ENCODE measurements at regions not wholly inside any gene's neighbourhood (a gene's known extent, or its start where the extent isn't known, plus 50 kb on each side); places are given as distances from the start of the nearest gene placed in this dataset.

DNA sequence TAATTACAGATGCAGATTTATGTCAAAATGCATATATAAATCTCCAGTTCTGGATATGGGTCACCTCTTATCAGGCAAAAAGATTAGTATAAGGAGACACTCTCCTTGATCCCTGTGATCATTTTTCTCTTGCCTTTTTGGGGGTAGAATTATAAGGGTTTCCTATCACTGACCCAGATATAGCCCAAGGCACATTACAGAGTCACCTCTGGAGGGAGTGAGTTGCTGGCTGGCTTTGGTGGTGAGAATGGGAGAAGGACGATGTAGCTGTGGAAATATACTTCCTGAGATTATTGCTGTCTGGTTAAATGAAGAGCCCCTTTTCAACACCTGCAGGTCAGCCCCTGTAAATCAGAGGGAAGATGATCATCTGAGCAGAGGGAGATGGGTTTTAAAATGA is 418.7 kb downstream of the MTX2 start:
- DNase-seq: no peak

DNA sequence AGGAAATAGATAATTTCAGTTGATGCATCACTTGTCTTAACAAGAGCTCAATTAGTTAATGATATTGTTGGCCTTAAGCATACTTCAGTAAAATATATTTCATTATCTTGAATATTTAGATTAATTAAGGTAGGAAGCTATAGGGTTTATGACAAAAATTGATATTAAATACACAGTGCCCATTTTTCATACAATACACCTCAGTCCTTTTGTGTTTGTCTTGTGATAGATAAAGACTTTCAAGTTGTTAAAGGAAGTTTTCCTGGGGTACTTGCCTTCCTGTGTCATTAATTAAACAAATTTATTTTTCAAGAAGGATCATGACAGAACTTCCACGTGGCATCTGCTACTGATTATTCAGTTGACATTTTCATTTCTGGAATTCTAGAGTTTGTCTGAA is 420.5 kb downstream of the MTX2 start:
- no peak for DNase-seq

DNA sequence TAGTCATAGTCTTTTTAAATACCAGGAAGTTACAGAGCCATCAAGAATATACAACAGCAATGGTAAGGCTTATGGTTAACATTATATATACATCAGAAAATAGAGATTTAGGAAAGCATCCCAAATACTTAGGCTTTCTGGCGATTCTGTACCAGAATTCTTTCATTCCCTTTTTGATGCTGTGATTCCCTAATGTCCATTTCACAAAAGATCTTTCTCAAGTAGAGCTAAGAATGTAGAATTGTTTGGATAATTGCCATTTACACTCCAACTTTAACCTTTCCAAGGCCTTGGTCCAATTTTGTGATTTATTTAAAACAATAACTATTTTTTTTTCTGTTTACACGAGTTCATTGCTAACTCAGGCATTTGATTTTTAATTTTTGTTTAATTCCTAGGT is 422.2 kb downstream of the MTX2 start:
- no peak for DNase-seq

DNA sequence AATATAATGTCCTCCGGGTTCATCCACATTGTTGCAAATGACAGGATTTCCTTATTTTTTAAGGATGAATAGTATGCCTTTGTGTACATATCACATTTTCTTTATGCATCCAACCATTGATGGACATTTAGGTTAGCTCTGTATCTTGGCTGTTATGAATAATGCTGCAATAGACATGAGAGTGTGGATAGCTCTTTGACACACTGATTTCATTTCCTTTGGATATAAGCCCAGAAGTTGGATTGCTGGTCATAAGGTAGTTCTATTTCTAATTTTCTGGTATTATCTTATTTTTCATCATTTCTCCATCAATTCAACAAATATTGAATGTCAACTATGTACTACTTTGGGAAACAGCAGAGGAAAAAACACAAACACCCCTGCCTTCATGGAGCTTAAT is 423.3 kb downstream of the MTX2 start:
- DNase-seq: no peak

DNA sequence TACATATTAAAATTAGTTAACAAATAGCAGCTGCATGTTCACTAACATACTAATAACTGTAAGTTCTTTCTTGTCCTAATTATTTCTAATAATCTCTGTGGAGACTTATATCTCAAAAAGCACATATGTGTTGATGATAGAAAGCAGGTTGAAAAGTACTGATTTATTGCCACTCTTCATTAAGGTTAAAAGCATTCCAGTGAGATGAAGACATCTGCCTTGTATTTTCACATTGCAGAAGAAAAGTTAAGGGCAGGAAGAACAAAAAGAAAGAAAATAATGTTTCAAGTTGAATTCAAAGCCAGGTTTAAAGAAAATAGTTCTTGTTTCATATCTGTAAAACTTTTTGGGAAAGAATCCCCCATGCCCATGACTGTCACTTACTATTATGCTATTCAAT is 429.9 kb downstream of the MTX2 start:
- DNase-seq: no peak

DNA sequence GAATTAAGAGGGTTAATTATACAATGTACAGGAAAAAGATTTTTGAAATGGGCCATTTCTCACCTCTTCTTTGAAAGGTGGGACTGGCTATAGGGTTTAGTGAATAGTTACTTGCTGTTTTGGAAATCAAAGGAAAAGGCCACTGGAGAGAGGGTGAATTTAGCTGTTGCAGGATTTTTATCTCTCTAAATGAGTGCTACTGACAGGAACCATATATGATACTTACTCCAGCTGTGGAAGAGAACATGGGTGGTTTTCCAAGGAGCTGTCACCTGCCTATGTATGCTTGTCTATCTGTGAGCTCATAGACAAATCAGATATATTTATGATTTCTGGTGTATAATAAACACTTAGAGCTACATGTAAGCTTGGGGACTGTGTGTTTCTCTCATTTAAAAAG is 430.4 kb downstream of the MTX2 start:
- no peak for DNase-seq

DNA sequence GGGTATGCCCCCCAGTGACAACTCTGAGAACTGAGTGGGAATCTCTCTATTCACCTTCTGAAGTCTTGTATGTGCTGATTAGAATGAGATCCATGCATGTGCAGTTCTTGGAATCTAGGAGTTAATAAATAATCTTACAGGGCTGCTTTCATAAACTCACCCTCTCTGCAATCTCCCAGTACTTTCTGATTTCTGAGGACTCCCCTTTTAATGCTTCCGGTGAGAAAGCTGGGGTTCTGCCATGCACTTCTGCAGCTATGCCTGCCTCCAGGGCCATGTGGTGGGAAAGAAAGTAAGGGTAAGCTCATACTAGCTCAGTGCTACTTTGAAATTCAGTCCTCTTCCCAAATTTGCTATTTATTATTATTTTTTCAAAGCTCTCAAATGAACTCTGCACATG is 432.9 kb downstream of the MTX2 start:
- no peak for DNase-seq

DNA sequence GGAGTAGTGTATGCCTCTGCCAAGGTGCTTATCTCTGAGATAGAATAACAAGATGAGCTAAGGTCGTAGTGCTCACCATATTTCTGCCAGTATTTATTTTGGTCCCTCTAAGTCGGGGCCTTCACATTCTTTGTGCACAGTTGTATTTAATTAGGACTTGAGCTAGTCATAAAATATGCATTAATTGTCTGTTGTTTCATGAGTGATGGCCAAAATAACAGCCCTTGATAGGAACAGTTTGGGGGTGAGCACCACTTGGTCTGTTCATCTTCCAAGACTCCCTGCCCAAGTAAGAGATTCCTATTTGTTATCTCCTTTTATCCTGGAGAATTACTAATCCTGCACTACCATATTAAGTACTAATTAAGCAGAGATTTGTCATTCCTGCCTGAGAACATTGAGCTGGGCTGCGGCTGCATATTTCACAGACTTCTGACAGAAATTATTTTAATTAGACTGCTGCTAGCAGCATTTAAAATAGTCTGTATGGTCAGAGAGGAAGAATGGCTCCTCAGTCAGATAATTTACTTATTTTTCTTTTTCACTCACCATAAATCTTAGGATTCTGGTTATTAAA is 435.1 kb downstream of the MTX2 start:
- no peak for DNase-seq

DNA sequence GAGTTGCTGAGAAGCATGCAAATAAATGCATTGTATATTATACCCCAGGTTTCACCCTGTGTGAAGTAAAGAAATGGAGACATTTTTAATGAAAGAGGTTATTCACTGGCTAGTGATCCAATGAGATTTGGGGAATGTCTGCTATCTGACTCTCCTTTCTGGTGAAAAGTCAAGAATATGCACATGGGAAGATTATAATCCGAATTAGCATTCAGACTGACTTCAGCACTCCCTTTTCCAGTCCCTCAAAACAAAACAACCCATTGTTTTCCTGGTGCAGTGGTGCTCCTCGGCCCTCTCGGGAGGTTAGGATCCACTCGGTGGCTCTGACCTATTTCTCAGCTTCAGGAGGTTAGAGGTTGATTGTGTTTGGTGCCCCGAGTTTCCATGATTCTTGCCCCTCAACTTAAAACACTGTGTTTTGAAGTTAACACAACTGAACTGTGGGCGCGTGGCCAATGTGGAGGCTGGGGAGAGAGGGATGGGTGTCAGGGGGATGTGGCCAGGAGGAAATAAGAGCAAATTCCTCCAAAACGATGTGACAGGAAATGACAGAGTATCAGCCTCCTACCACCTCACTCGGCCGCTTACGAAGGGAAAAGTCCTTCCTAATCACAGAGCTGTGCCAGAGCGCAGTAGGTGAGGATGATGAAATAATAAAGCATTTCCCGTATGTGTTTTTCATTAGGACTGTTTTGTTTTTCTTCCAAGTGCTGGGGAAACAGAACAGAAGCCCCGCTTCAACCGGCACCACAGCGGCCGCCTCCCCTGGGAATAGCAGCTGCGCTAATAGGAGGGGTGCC is 440.1 kb downstream of the MTX2 start:
- DNase-seq: no peak

DNA sequence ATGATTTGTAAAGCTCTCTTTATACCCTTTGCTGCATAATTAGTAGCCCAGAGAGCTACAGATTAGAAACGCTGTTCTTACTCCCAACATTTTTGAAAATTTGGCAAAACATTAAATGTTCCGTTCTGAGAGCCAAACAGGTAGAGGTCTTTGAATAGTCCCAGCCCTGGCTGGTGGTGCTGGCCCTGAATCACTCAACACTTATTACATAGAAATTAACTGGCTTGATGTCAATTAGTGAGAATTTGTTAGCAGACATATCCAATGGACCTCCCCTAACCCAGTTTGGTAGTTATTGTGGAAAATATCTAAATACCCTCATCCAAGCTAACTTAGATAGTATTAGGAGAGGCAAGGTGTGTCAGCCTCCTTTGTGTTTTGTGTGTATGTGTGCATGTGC is 440.7 kb downstream of the MTX2 start:
- DNase-seq: no peak

DNA sequence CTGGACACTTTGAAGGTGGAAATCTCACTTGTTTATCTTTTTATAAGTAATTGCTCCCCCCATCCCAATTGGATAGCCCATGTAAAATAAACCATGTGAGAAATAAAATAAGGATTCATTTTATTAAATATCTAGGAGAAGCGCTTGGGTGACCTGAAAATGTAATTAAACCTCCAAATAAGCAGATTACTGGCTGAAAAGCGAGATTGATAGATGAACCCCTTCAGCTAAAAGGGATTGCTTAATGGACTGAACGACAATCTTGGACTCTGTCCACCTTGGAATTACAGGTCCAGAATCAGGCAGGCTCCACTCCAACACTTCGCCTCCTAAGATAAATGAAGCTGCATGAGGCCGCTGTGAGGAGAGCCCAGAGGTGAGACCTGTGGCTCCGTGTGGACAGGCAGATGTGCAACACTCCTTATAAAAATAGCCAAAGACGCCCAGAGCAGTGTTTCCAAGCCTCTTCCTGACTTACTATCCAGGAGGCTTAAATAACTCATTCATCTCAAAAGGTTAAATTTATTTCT is 441.5 kb downstream of the MTX2 start:
- DNase-seq: no peak

DNA sequence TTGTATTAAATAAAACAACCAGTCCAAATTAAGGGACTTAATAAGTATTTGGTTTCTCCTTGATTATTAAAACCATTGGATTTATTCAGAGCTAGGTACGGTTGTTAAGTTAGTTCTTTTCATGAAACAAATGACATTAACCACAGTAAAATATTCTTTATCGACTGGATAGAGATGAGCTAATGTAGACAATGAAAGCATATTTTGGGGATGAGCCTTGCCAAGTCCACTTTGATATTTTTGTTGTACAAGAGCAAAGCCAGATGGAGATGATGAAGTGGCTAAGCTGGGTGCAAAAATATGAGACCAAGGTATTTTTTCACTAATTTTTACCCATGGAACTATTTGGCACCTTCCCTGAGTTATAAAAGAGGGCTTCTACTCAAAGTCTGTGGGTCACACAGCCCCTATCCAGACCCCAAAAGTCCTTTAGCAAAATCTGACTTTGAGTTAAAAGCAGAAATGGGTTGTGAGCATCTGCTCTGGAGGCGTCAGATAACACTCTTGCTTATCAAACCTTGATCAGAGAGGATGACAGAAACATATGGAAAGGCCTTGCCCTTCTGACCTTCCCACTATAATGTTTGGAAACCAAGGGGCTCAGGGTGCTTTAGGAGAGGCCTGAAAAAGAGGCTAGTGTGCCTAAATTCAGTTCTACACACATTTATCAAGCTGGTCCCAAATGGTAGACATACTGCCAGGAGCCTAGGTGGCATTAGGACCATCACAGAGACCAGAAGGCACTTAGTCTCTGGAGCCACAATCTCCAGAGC is 456.8 kb downstream of the MTX2 start:
- DNase-seq: no peak

DNA sequence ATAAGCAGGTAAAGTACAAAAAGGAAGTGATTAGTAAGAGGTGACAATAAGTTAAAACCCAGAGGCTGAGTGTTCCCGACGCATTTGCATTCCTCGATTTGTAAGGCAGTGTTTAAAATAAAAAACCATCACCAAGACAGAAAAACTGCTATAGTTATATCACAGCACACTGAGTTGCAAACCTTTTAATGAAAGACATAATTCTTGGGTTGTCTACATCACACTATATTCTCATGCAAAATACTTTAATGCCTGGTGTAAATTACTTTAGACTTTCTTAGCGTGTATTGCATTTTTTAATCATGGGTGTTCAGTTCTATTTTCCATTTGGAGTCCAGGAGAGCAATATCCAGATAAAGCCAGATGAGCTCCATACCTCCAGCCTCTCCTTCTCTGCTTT is 458.5 kb downstream of the MTX2 start:
- no peak for DNase-seq

DNA sequence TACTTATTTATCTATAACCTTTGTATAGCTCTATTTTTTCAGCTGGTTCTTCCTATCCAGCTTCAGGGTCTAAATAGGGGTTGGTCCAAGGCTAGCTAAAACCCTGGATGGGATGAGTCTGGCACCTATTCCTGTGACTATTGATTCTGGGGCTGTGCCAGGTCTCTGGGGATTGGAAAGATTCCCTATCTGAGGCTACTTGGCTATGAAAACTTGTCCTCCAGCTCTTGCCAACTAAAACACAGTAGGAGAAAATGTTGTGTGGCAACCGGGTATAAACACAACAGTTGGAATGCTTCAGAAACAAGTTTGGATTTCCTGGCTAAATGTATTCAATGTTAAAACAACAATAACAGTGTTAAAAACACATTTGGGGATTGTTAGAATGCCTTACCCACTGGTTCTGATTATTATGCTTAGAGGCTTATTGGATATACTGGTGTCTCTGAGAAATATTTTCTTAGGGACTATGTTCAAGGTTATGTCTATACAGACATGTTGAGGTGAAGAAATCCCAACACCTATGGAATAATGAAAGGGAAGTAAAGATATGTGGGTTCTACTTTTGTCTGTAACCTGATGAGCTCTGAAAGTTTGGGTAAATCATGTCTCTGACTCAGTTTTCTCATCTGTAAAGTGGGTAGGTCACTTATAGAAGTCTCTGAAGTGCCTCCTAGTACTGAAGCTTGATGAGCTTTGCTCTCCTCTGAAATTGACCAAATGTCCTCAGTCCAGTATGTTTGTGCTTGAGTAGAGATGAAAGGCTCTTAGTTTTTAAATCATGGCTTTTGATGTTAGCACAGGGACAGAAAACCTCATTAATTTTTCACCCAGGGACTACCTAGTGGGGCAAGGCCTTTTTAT is 460.7 kb downstream of the MTX2 start:
- no peak for DNase-seq

DNA sequence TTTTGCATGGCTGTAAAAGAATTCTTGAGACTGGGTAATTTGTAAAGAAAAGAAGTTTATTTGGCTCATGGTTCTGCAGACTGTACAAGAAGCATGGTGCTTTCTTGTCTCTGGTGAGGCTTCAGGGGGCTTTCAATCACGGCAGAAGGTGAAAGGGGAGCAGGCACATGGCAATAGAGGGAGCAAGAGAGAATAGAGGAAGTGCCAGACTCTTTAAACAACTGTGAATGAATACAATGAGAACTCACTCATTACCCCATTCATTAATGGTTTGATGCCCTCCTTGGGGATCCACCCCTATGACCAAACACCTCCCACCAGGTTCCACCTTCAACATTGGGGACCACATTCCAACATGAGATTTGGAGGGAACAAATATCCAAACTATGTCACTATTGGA is 463.5 kb downstream of the MTX2 start:
- no peak for DNase-seq

DNA sequence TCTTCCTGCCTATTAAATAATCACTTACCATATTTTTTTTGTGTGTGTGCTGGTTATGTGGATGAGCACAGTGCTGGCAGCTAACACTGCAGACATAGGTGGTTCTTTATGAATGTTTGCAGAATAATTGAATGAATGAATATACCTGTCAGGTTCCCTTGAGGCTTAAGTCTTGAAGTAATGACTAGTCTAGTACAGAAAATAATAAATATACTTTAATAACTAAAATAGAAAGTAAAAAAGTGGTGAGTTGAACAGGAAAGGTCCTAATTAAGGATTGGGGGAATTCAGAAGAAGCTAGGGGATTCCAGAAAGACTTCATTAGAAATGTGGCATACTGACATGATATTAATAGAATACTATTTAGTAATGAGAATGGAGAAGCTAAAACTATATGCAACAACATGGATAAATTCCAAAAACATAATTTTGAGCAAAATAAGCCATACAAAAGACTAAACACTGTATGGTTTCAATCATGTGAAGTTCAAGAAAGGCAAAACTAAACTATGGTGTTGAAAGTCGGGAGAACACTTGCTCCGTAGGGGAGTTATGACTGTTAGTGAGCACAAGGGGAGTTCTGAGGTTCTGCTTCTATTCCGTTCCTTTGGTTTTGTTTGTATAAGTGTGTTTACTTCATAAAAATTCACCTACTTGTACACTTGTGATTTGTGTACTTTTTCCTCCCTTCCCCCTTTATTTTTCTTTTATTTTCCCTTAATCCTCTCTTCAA is 464.6 kb downstream of the MTX2 start:
- no peak for DNase-seq

DNA sequence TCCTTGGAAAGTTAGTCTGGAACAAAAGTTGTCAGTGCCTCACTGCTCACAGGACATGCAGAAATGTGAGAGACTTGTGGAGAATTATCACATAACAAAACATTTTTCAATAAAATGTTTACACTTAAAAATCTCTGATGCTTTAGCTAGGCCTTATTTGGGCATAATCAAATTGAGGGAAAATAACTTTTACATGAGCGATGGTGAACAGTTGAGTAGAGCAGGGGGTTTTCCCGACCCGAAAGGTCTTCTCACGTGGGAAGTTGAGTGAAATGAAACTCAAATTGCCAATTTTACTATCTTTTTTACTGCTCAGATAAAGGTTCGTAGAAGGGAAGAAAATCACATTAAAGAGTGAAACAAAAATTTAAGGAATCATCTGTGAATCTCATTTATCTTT is 465.6 kb downstream of the MTX2 start:
- no peak for DNase-seq

DNA sequence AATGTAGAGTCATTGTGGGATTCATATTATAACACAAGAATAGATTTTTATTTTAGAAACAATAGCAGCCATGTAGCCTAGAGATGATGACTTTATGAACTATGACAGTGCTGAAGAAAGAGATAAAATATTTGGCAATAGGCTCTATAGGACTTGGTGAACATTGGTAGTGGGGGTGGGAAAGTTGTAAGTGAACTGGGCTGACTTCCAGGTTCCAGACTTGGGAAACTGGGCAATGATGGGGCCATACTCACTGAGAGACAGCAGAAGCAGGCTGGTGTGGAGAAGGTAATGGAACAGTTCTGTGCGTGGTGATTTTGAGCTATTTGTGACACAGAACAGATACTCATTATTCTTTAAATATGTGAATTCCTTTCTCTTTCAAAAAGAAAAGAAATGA is 470.3 kb upstream of the HNRNPA3 start:
- no peak for DNase-seq

DNA sequence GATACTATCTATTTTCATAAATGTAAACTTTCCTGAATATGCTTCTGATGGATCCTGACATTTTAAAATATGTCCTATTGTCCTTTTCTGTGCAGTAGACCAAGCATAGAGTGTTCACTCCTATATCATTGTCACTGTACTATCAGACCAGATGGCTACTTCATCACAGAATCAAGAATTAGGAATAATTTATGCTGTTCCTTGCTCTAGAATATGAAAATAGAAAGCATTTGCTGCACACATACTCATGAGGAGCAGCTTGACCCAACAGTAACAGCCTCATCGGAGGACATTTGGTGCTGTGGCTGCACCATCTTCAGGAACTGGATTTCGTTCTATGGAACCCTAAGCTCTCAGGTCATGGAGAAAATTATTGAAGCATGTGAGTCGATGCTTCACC is 468.9 kb upstream of the HNRNPA3 start:
- DNase-seq: no peak

DNA sequence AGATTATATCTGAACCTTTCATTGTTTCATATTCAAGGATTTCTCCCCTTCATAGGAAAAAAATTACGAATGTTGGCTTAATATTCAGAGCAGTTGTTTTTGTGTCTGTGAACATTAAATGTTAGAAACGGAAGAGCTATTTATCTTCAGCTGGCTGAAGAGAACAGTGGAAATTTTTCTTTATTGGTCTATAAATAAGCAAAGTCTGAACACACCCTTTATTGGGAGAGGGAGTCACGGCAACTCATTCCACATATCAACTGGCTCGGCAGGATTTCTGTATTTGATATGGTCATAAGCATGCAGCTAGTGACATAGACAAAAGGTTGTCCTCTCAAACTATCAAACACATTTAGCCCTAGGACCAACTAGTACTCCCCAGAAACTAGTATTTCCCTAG is 468.4 kb upstream of the HNRNPA3 start:
- DNase-seq: no peak

DNA sequence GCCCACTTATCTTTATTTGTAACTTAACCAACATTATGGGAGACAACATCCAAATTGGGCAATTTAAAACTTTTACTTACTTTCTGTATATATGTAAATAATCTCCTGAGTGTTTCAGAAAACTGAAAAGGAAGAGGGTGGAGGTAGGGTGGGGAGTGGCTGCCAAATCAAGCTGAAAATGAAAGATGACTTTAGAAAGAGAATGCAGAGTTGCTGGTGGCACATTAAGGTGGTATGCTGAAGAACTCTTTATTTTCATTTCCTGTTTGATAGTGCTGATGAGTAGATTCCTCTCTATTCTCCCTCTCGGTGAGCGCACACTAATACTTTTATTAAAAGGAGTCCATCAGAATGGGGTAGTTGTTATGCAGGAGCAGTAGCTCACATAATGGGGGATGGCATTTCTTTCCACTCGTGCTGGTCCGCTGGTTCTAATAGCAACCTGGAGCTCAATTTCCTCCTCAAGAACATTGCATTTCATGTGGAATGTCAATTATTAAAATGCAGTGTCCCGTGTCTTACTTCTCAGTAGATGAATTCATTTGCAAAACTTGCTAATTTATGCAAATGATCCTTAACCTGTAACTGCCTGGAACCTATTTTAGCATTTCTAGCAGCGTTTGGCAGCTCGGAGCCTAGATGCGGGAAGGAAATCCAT is 466.9 kb upstream of the HNRNPA3 start:
- no peak for DNase-seq

DNA sequence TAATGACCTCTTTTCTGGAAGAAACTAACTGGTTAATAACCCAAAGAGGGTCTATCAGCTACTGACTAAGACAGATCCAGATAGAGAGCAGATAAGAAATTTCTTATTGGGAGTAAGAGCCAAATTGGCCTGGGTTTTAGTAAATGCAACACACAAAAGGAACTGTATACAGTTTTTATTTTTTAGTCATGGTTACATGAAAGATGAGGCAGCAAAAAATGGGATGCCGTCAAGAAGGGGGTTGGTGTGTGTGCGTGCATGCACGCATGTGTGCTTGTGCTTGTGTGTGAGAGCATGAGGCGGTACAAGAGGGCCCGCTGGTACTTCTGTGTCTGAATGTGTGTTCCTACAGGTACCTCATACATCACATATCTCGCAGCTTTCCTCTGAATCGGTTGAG is 466.2 kb upstream of the HNRNPA3 start:
- no peak for DNase-seq
